HG03039 (cell line): ENCODE measurements at regions not wholly inside any gene's neighbourhood (a gene's known extent, or its start where the extent isn't known, plus 50 kb on each side); places are given as distances from the start of the nearest gene placed in this dataset.

Source experiments
- ATAC-seq: cut with Tn5 transposase; IDR thresholded peaks from one replicate; pipeline ENCODE4 v1.9.1; 2021; ENCODE audit warnings: mild to moderate bottlenecking, moderate library complexity; ENCODE audit not compliant: unreplicated experiment

DNA sequence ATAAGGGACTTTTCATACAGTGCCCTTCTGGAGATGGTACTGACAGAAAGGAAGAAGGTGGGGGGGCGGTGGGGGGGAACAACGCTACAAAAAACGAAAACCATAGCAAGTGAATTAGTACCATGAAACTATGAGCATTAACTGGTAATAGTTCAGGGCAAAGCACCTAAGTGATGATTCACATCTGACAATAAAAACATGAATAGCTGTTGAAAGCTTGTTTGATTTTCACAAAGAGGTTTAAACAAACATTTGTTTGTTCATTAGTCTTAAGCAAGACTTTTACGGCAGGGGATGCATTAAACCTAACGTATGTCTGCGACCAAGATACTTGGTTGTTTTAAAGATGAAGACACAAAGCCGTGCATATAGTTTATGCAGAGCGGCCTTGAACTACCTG is 177.5 kb downstream of the LMO4 start:
- no peak for ATAC-seq

- ATAC-seq: no peak
Observed at GRCh38 chr1:87508247-87508787, 179.6 kb downstream of the LMO4 start.

DNA sequence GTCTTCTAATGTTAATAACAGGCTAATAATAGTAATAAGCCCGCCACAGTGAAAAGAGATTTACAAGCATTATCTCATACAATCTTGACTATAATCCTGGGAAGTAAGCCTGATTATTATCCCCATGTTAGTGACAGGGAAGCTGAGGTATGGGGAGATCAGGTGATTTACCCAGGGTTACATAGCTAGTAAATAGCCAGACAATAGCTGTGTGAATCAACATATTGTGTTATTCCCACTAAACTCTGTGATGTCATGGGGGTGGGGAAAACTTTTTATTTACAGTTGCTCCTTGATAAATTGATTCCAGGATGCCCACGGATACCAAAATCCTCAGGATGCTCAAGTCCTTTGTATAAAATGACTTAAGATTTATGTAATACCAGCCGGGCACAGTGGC is 181.9 kb downstream of the LMO4 start:
- ATAC-seq: no peak

GRCh38 chr1:87511449-87511848 is 182.8 kb downstream of the LMO4 start:
- no peak for ATAC-seq

GRCh38 chr1:87512431-87512830 is 183.8 kb downstream of the LMO4 start:
- no peak for ATAC-seq

- no peak for ATAC-seq
Observed at GRCh38 chr1:87513255-87513654, 184.6 kb downstream of the LMO4 start.

GRCh38 chr1:87513966-87514660 is 185.4 kb downstream of the LMO4 start:
- ATAC-seq: no peak

GRCh38 chr1:87515781-87516180 is 187.1 kb downstream of the LMO4 start:
- ATAC-seq: no peak

- no peak for ATAC-seq
Observed at GRCh38 chr1:87518794-87519193, 190.1 kb downstream of the LMO4 start.

DNA sequence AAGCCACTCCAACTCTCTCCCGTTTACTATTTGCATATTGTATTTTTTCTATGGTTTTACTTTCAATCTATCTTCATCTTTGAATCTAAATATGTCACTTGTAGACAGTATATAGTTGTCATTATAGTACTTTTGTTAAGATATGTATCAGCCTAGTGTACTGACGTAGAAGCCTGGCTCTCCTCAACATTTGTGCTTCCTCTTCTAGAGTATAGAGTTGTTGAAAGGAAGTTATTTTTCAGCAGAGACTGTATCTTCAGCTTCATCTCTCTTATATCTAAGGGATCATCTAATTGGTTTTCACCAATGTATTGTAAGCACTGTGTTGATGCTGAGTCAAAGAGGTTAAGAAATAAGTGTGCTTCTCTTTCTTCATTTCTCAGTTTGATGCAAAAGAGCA is 192.8 kb downstream of the LMO4 start:
- ATAC-seq: no peak

DNA sequence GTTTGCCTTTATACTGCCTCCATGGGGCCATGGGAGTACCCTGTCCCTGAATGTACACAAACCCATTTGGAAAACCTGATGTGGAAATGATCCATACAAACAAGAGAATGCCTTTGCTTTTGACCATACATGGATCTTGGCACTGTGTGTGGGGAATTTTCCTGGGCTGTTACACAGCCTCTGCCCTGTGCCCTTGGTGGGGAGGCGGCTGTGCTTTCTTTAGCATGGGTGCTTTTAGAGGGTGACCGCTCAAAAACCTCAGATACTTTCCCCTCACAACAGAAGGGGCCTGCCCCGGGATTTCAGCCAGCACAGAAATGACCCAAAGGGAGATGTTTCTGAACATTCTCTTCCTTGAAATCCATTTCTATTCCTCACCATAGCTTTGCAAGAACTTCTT is 194.8 kb downstream of the LMO4 start:
- ATAC-seq: no peak

GRCh38 chr1:87524021-87524754 is 195.5 kb downstream of the LMO4 start:
- no peak for ATAC-seq

GRCh38 chr1:87528754-87529517 is 200.3 kb downstream of the LMO4 start:
- ATAC-seq: no peak

DNA sequence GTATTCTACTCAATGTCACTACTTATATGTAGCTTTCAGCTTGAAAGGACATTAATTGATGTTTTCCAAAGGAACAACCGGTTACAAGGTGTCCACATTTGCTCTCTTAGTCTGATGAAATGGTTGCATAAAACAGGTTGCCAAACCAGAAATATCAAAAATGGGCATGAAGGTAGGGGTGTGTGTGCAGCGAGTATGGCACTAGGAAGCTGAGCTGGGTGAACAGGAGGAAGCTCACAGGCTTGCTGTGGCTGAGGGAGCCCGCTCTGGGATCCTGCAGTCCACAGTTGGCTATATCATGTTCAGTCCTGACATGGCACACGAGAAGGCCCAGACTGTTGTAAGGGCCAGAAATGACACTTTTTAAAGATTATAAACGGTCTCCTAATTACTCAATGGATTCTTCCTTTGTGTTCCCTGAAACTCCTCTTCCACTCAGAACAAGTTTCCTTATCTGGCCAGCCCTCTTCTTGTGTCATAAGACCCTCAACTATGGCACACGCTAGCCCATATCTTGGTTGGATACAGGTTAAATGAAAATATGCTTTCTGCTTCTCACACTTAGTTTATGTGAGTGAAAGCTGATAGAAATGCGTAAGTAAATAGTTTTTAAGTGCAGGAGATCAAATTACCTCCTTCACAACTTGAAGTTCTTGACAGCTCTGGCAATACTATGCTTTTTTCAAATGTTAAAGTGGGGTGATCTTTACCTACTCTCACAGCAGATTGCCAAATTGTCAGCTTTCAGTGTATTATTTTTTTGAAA is 201.5 kb downstream of the LMO4 start:
- no peak for ATAC-seq

- ATAC-seq: no peak
Observed at GRCh38 chr1:87535551-87535950, 206.9 kb downstream of the LMO4 start.

DNA sequence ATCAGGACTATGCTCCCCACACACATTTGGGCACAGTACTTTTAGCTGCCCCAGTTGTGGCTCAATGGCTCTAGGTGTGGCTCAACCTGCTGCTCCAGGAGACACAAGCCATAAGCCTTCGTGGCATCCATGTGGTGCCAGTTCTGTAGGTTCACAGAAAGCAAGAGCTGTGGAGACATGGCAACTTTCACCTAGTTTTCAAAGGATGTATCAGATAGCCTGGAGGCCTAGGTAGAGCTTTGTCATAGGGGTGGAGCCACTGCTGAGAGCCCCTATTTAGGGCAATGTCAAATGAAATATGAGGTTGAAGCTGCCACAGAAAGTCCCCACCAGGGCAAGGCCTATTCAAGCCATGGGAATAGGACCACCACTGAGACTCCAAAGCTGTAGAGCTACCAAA is 210.5 kb downstream of the LMO4 start:
- ATAC-seq: no peak

GRCh38 chr1:87542697-87543096 is 214.0 kb downstream of the LMO4 start:
- ATAC-seq: no peak

DNA sequence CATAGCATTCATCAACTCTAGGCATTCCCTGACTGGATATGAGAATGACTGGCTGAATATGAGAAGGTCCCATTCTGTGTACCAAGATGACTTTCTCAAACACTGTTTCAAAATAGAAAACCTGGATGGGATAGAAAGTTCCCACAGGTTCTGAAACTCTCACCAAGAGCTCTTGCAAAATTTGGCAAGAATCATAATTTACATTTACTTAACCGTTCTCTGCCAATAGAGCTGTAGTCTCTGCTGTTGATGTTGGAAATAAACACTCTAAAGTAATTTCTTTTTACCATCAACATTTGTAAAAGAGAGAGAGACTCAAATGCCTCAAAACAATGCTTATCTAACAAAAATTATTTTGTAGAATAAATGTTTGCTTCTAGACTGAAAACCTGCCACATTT is 221.1 kb downstream of the LMO4 start:
- ATAC-seq: no peak

DNA sequence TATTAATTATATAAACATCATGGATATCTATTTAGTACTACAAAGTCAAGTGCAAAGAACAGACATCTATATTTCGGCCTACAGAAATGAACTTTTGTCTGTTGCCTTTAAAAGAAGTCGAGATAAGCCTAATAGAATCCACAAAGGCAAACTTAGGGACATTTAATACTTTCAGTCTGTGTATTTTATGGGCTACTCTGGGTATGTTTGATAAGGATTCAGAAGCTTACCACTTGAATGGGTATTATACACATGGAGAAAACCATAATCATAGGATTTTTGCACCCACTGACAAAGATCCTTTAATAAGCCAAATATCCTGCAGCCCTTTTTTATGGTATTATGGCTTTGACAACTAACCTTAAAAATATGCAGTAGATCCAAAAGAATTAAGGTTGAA is 224.8 kb downstream of the LMO4 start:
- ATAC-seq: no peak

- ATAC-seq: no peak
Observed at GRCh38 chr1:87555366-87555765, 226.7 kb downstream of the LMO4 start.

DNA sequence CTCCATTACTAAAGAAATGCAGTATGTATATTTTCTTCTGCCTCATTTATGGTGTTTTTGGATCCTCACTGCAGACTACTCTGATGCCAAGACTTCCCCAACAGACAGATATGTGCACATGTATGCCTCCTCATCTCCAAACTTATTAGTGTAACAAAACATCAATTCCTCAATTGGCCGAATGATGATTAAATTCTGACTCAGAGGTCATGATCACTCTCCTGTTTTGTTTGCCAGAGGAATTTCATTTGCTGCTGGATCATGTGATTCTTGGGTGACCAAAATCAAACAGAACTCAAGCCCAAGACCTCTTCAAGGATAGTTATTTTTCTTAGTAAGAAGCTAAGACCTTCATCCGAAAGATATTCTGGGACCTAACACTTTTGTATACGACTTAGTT is 227.6 kb downstream of the LMO4 start:
- ATAC-seq: no peak
